GM23338 (cell line): ENCODE measurements at regions not wholly inside any gene's neighbourhood (a gene's known extent, or its start where the extent isn't known, plus 50 kb on each side); places are given as distances from the start of the nearest gene placed in this dataset.

Experiments used
- ATAC-seq: fragments of 200-7000 bp; cut with Tn5 transposase; 3 replicates; pipeline ENCODE4 v1.9.1; 2020
- DNase-seq: peaks from one replicate; pipeline ENCODE4 v3.0.0-alpha.2; 2015; ENCODE audit warnings: low spot score
- H2AFZ ChIP-seq: fragments of 200-600 bp; sonication (generic); 2 replicates; pipeline ENCODE4 v1.8.0; 2016; ENCODE audit warnings: antibody characterized with exemption, mild to moderate bottlenecking, moderate library complexity
- H3F3A ChIP-seq: fragments of 200-600 bp; sonication (generic); replicated peaks from 2 replicates; pipeline ENCODE4 v1.8.0; 2017; ENCODE audit warnings: antibody characterized with exemption, mixed run types, low read depth
- H3K27ac ChIP-seq: fragments of 200-600 bp; sonication (generic); 2 replicates; pipeline ENCODE4 v1.6.1; 2016; ENCODE audit warnings: low read depth
- H3K27me3 ChIP-seq: fragments of 200-600 bp; sonication (generic); 2 replicates; pipeline ENCODE4 v1.8.0; 2016; ENCODE audit warnings: mild to moderate bottlenecking, mixed run types, moderate library complexity; ENCODE audit not compliant: insufficient read depth
- H3K36me3 ChIP-seq: fragments of 200-600 bp; sonication (generic); 2 replicates; pipeline ENCODE4 v1.8.0; 2016; ENCODE audit warnings: mild to moderate bottlenecking; ENCODE audit not compliant: insufficient read depth
- H3K4me1 ChIP-seq: fragments of 200-600 bp; sonication (generic); 2 replicates; pipeline ENCODE4 v1.8.0; 2016; ENCODE audit warnings: mild to moderate bottlenecking, moderate library complexity; ENCODE audit not compliant: insufficient read depth
- H3K4me2 ChIP-seq: fragments of 200-600 bp; sonication (generic); 2 replicates; pipeline ENCODE4 v1.7.1; 2017; ENCODE audit warnings: mixed run types
- H3K4me3 ChIP-seq: fragments of 200-600 bp; sonication (generic); 2 replicates; pipeline ENCODE4 v1.6.1; 2016; ENCODE audit warnings: mixed run types
- H3K79me2 ChIP-seq: fragments of 200-600 bp; sonication (generic); replicated peaks from 2 replicates; pipeline ENCODE4 v1.8.0; 2017; ENCODE audit warnings: mild to moderate bottlenecking; ENCODE audit not compliant: insufficient read depth
- H3K9me2 ChIP-seq: fragments of 200-600 bp; sonication (generic); 2 replicates; pipeline ENCODE4 v1.8.0; 2017; ENCODE audit not compliant: insufficient read depth
- H4K20me1 ChIP-seq: fragments of 200-600 bp; sonication (generic); replicated peaks from 2 replicates; pipeline ENCODE4 v1.8.0; 2017; ENCODE audit warnings: mild to moderate bottlenecking; ENCODE audit not compliant: insufficient read depth
- H3K27ac Mint-ChIP-seq: 2 replicates; pipeline ENCODE4 v1.8.0; 2020; ENCODE audit warnings: inconsistent platforms, mild to moderate bottlenecking, moderate library complexity, mixed read lengths
- H3K27me3 Mint-ChIP-seq: 3 replicates; pipeline ENCODE4 v1.8.0; 2022; ENCODE audit warnings: low read depth, mild to moderate bottlenecking, moderate library complexity, mixed read lengths, inconsistent platforms; ENCODE audit not compliant: insufficient read depth, poor library complexity
- H3K36me3 Mint-ChIP-seq: 3 replicates; pipeline ENCODE4 v1.8.0; 2021; ENCODE audit warnings: low read depth, mild to moderate bottlenecking, inconsistent platforms, moderate library complexity, mixed read lengths
- H3K4me1 Mint-ChIP-seq: 3 replicates; pipeline ENCODE4 v1.8.0; 2020; ENCODE audit warnings: mild to moderate bottlenecking, inconsistent platforms, mixed read lengths
- H3K4me3 Mint-ChIP-seq: 3 replicates; pipeline ENCODE4 v1.8.0; 2021; ENCODE audit warnings: moderate library complexity, mild to moderate bottlenecking, inconsistent platforms, mixed read lengths
- H3K9me3 Mint-ChIP-seq: 3 replicates; pipeline ENCODE4 v1.8.0; 2020; ENCODE audit warnings: moderate library complexity, mild to moderate bottlenecking, inconsistent platforms, mixed read lengths
- CREB1 ChIP-seq: fragments of 250-450 bp; sonication (Bioruptor Pico); IDR thresholded peaks from 2 replicates; pipeline ENCODE4 v1.5.0; 2020; ENCODE audit warnings: low read depth, mild to moderate bottlenecking, moderate library complexity
- CTCF ChIP-seq, 2 experiments: fragments of 200-600 bp in 1 of 2; sonication (generic) in 1 of 2; conservative IDR thresholded peaks; 2 replicates each; pipeline versions ENCODE4 v1.5.1 to v1.6.1; 2016 to 2017; ENCODE audit warnings: antibody characterized with exemption in 2 of 2, low read depth in 2 of 2, mild to moderate bottlenecking in 2 of 2, moderate library complexity in 1 of 2
- EZH2 ChIP-seq: fragments of 200-600 bp; sonication (generic); IDR thresholded peaks from one replicate; pipeline ENCODE4 v1.8.0; 2017; ENCODE audit warnings: antibody characterized with exemption, mild to moderate bottlenecking, low read depth; ENCODE audit not compliant: unreplicated experiment
- EZH2phosphoT487 ChIP-seq: fragments of 200-600 bp; sonication (generic); IDR thresholded peaks from one replicate; pipeline ENCODE4 v1.8.1; 2018; ENCODE audit warnings: antibody characterized with exemption; ENCODE audit not compliant: unreplicated experiment
- JUNB ChIP-seq: IDR thresholded peaks from one replicate; pipeline ENCODE4 v1.6.1; 2016; ENCODE audit warnings: antibody characterized with exemption; ENCODE audit not compliant: unreplicated experiment
- NANOG ChIP-seq: IDR thresholded peaks from 2 replicates; pipeline ENCODE4 v1.6.1; 2016; ENCODE audit warnings: antibody characterized with exemption, borderline replicate concordance
- POLR2AphosphoS5 ChIP-seq: IDR thresholded peaks from 2 replicates; pipeline ENCODE4 v1.6.1; 2016; ENCODE audit warnings: antibody characterized with exemption, low read depth
- REST ChIP-seq: IDR thresholded peaks from one replicate; pipeline ENCODE4 v1.6.1; 2018; ENCODE audit warnings: antibody characterized with exemption; ENCODE audit not compliant: unreplicated experiment
- STAT1 ChIP-seq: IDR thresholded peaks from one replicate; pipeline ENCODE4 v1.6.1; 2016; ENCODE audit warnings: antibody characterized with exemption; ENCODE audit not compliant: unreplicated experiment
- ZNF114 ChIP-seq: fragments of 250-450 bp; sonication (Bioruptor Pico); IDR thresholded peaks from 2 replicates; pipeline ENCODE4 v1.5.0; 2020; ENCODE audit warnings: mild to moderate bottlenecking, moderate library complexity
- ZNF331 ChIP-seq: fragments of 250-450 bp; sonication (Bioruptor Pico); IDR thresholded peaks from 2 replicates; pipeline ENCODE4 v1.5.0; 2020; ENCODE audit warnings: low read depth, mild to moderate bottlenecking, moderate library complexity
- ZNF462 ChIP-seq: fragments of 250-450 bp; sonication (Bioruptor Pico); IDR thresholded peaks from 2 replicates; pipeline ENCODE4 v1.5.0; 2020; ENCODE audit warnings: mild to moderate bottlenecking, moderate library complexity
- TF ChIP-seq, protein P1 (sequence below): IDR thresholded peaks from 2 replicates; pipeline ENCODE4 v1.6.1; 2016; ENCODE audit warnings: antibody characterized with exemption

DNA sequence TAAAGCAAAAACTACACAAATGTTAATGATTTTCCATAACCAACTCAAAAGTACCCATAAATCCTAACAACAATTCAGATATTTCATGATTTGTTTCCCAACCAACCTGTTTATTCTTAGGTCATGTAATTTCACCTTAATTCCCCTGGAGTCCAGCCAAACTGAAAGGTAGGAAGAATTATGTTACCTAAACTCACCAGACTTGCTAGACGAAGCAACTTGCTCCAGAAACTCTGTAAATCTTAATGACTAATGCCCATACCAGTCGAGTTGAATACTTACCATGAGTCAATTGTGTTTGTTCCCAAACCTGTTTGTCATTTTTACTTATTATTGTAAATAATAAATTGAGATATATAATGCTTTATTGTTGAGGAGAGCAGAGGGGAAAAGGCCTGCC lies 1030.0 kb downstream of the TBL1XR1 start:
- Mint-ChIP-seq H3K27me3 (no peaks in the 10 kb centered on the region), H3K4me1 (peaks cover 10% of the 10 kb centered on the region), H3K36me3 (no peaks in the 10 kb centered on the region), H3K4me3 (no peak overlapping the region), H3K9me3 (no peaks in the 10 kb centered on the region), H3K27ac (no peak overlapping the region)
- H2AFZ ChIP-seq = no peak overlapping the region
- H3K4me1 ChIP-seq = peaks cover 7% of the 10 kb centered on the region
- H4K20me1 ChIP-seq = no peaks in the 10 kb centered on the region
- no peaks in the 10 kb centered on the region for H3K36me3 ChIP-seq
- no peak overlapping the region for H3K4me2 ChIP-seq
- ATAC-seq (no peak), DNase-seq (no peak)
- H3K4me3 ChIP-seq = no peak overlapping the region
- no peaks in the 10 kb centered on the region for H3K79me2 ChIP-seq
- no peaks in the 10 kb centered on the region for H3K27me3 ChIP-seq
- H3F3A ChIP-seq = no peaks in the 10 kb centered on the region
- no peak overlapping the region for H3K27ac ChIP-seq
- no peak for TF ChIP-seq NANOG
- TF ChIP-seq POLR2AphosphoS5 = no peak
- no peak for TF ChIP-seq ZNF462 (CRISPR knock-in tag)
- no peak for TF ChIP-seq CREB1 (CRISPR knock-in tag)
- no peak for TF ChIP-seq STAT1
- no peak for TF ChIP-seq REST
- TF ChIP-seq JUNB = no peak
- TF ChIP-seq EZH2phosphoT487 = no peak
- TF ChIP-seq CTCF (conservative IDR thresholded peaks at IDR 0.05; ENCODE audit: low read depth in 2 of 2) = no peak
- TF ChIP-seq ZNF331 (CRISPR knock-in tag) = no peak
- TF ChIP-seq ZNF114 (CRISPR knock-in tag) = no peak
- TF ChIP-seq, protein P1, sequence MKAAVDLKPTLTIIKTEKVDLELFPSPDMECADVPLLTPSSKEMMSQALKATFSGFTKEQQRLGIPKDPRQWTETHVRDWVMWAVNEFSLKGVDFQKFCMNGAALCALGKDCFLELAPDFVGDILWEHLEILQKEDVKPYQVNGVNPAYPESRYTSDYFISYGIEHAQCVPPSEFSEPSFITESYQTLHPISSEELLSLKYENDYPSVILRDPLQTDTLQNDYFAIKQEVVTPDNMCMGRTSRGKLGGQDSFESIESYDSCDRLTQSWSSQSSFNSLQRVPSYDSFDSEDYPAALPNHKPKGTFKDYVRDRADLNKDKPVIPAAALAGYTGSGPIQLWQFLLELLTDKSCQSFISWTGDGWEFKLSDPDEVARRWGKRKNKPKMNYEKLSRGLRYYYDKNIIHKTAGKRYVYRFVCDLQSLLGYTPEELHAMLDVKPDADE = no peak
- no peak for TF ChIP-seq EZH2
- H3K9me2 ChIP-seq = 0 out of 2 replicates have a peak, but pooled peaks cover under 1% of the 10 kb centered on the region
